H1 (cell line): ENCODE measurements at regions not wholly inside any gene's neighbourhood (a gene's known extent, or its start where the extent isn't known, plus 50 kb on each side); places are given as distances from the start of the nearest gene placed in this dataset.

ENCODE experiments used
- CTCF ChIA-PET: fragments of 300-600 bp; sonication (Branson Sonifier 250); formaldehyde crosslinking; loops from one replicate; lab custom pipeline; 2021; ENCODE audit not compliant: partially characterized antibody; lab: Charles Lee
- POLR2A ChIA-PET: fragments of 300-600 bp; sonication (Branson Sonifier 250); formaldehyde crosslinking; loops from one replicate; lab custom pipeline; 2021; ENCODE audit warnings: inconsistent platforms; ENCODE audit not compliant: partially characterized antibody; lab: Charles Lee
- DNase-seq, 2 experiments: peaks; one replicate each; pipeline versions ENCODE4 v3.0.0 to v3.0.0-alpha.2; 2010 to 2022; ENCODE audit warnings: low spot score in 2 of 2, low read depth in 1 of 2, mixed read lengths in 1 of 2
- FAIRE-seq: peaks from 2 replicates; lab custom pipeline; 2011; peaks lifted over from hg19 to GRCh38; lab: Jason Lieb, UNC
- H2AFZ ChIP-seq: 2 replicates; pipeline ENCODE4 v1.8.1; 2012; ENCODE audit warnings: low read length, inconsistent platforms
- H2AK5ac ChIP-seq: 2 replicates; pipeline ENCODE4 v1.6.1; 2013; ENCODE audit warnings: low read depth, low read length
- H2BK120ac ChIP-seq: replicated peaks from 2 replicates; pipeline ENCODE3; 2013; ENCODE audit warnings: low read depth, low read length, inconsistent platforms
- H2BK12ac ChIP-seq: 2 replicates; pipeline ENCODE4 v1.6.1; 2013; ENCODE audit warnings: low read depth, low read length
- H2BK15ac ChIP-seq: 2 replicates; pipeline ENCODE4 v1.6.1; 2013; ENCODE audit warnings: low read length
- H2BK20ac ChIP-seq: 2 replicates; pipeline ENCODE4 v1.6.1; 2013; ENCODE audit warnings: low read length
- H2BK5ac ChIP-seq: 2 replicates; pipeline ENCODE4 v1.6.1; 2013; ENCODE audit warnings: low read depth, low read length
- H3K14ac ChIP-seq: 2 replicates; pipeline ENCODE4 v1.6.1; 2013; ENCODE audit warnings: inconsistent platforms; ENCODE audit not compliant: insufficient read length
- H3K18ac ChIP-seq: 2 replicates; pipeline ENCODE4 v1.6.1; 2013; ENCODE audit warnings: low read length; ENCODE audit errors: extremely low read depth
- H3K23ac ChIP-seq: 2 replicates; pipeline ENCODE4 v1.6.1; 2013; ENCODE audit warnings: inconsistent platforms; ENCODE audit not compliant: insufficient read length
- H3K23me2 ChIP-seq: 2 replicates; pipeline ENCODE4 v1.6.1; 2013; ENCODE audit warnings: low read depth, low read length
- H3K27ac ChIP-seq: 2 replicates; pipeline ENCODE4 v1.6.1; 2011; ENCODE audit warnings: low read depth, low read length, inconsistent platforms
- H3K27me3 ChIP-seq, 4 experiments: replicated peaks in 1 of 4; 1 replicate in 1 of 4; 2 replicates in 3 of 4; pipeline versions ENCODE4 v1.6.1 to v1.8.1; 2011 to 2013; ENCODE audit warnings: low read length in 3 of 4, mild to moderate bottlenecking in 3 of 4, inconsistent platforms in 2 of 4, mixed read lengths in 2 of 4, moderate library complexity in 1 of 4; ENCODE audit not compliant: control insufficient read depth in 3 of 4, insufficient read depth in 3 of 4; ENCODE audit errors: extremely low read depth in 1 of 4
- H3K36me3 ChIP-seq, 4 experiments: 2 replicates each; pipeline versions ENCODE4 v1.6.1 to v1.8.1; 2011 to 2013; ENCODE audit warnings: mild to moderate bottlenecking in 4 of 4, low read length in 3 of 4, moderate library complexity in 2 of 4, control low read depth in 1 of 4, inconsistent platforms in 1 of 4; ENCODE audit not compliant: insufficient read depth in 4 of 4, control insufficient read depth in 2 of 4
- H3K4ac ChIP-seq: replicated peaks from 2 replicates; pipeline ENCODE3; 2013; ENCODE audit warnings: low read length, low read depth, mixed read lengths, inconsistent platforms; ENCODE audit not compliant: insufficient read length
- H3K4me1 ChIP-seq, 4 experiments: replicated peaks in 1 of 4; 1 replicate in 1 of 4; 2 replicates in 3 of 4; pipeline versions ENCODE4 v1.6.1 to v1.8.1; 2011 to 2013; ENCODE audit warnings: low read length in 3 of 4, inconsistent platforms in 2 of 4, mixed read lengths in 1 of 4; ENCODE audit not compliant: insufficient read depth in 4 of 4, control insufficient read depth in 3 of 4
- H3K4me2 ChIP-seq, 2 experiments: 2 replicates each; pipeline versions ENCODE4 v1.6.1 to v1.8.1; 2011 to 2013; ENCODE audit warnings: low read depth in 2 of 2, low read length in 2 of 2, control low read depth in 1 of 2, inconsistent platforms in 1 of 2, mild to moderate bottlenecking in 1 of 2; ENCODE audit not compliant: insufficient read depth in 1 of 2
- H3K4me3 ChIP-seq, 4 experiments: fragments of 200-600, 300-600 bp in 1 of 4; sonication (generic), shearing (Covaris generic), sonication (Bioruptor Twin) in 1 of 4; 2 replicates each; pipeline versions ENCODE4 v1.5.1 to v1.8.1; 2011 to 2016; ENCODE audit warnings: low read length in 4 of 4, low read depth in 3 of 4, control low read depth in 2 of 4, inconsistent platforms in 2 of 4, mild to moderate bottlenecking in 2 of 4, mixed read lengths in 1 of 4, moderate library complexity in 1 of 4; ENCODE audit not compliant: insufficient read depth in 2 of 4; ENCODE audit errors: extremely low read depth in 1 of 4
- H3K56ac ChIP-seq: replicated peaks from 2 replicates; pipeline ENCODE3; 2013; ENCODE audit warnings: low read depth, mild to moderate bottlenecking, mixed read lengths, low read length, inconsistent platforms; ENCODE audit not compliant: insufficient read length
- H3K79me1 ChIP-seq: 2 replicates; pipeline ENCODE4 v1.6.1; 2013; ENCODE audit warnings: low read depth, low read length, control low read depth
- H3K79me2 ChIP-seq, 2 experiments: 2 replicates each; pipeline versions ENCODE4 v1.6.1 to v1.8.1; 2012 to 2013; ENCODE audit warnings: low read length in 2 of 2, mild to moderate bottlenecking in 2 of 2, inconsistent platforms in 1 of 2; ENCODE audit not compliant: insufficient read depth in 2 of 2, control insufficient read depth in 1 of 2
- H3K9ac ChIP-seq, 4 experiments: replicated peaks in 1 of 4; 1 replicate in 1 of 4; 2 replicates in 3 of 4; pipeline versions ENCODE4 v1.6.1 to v1.8.1; 2011 to 2013; ENCODE audit warnings: low read depth in 3 of 4, low read length in 3 of 4, control low read depth in 2 of 4, mild to moderate bottlenecking in 2 of 4, moderate library complexity in 2 of 4, inconsistent platforms in 1 of 4; ENCODE audit errors: extremely low read depth in 1 of 4
- H3K9me3 ChIP-seq, 2 experiments: 2 replicates each; pipeline versions ENCODE4 v1.6.1 to v1.8.1; 2012 to 2013; ENCODE audit warnings: mild to moderate bottlenecking in 2 of 2, moderate library complexity in 2 of 2, control low read depth in 1 of 2, inconsistent platforms in 1 of 2, low read depth in 1 of 2, low read length in 1 of 2, mixed read lengths in 1 of 2; ENCODE audit not compliant: insufficient read depth in 2 of 2
- H4K20me1 ChIP-seq, 2 experiments: replicated peaks in 1 of 2; 2 replicates each; pipeline versions ENCODE3 to v1.8.1; 2011 to 2013; ENCODE audit warnings: inconsistent platforms in 2 of 2, low read length in 2 of 2, mild to moderate bottlenecking in 1 of 2; ENCODE audit not compliant: insufficient read depth in 2 of 2, control insufficient read depth in 1 of 2
- H4K5ac ChIP-seq: 2 replicates; pipeline ENCODE4 v1.6.1; 2013; ENCODE audit warnings: low read length, low read depth, mixed read lengths, inconsistent platforms; ENCODE audit not compliant: insufficient read length
- H4K8ac ChIP-seq: 2 replicates; pipeline ENCODE4 v1.8.0; 2013; ENCODE audit warnings: mild to moderate bottlenecking, moderate library complexity, low read length, inconsistent platforms; ENCODE audit not compliant: insufficient read depth; ENCODE audit errors: extremely low read depth
- H4K91ac ChIP-seq: replicated peaks from 2 replicates; pipeline ENCODE3; 2013; ENCODE audit warnings: low read length, mixed read lengths, inconsistent platforms; ENCODE audit not compliant: insufficient read length
- HDAC6 ChIP-seq: IDR thresholded peaks from one replicate; pipeline ENCODE4 v1.7.1; 2012; ENCODE audit warnings: low read depth, mild to moderate bottlenecking, inconsistent platforms, low read length, moderate library complexity
- SIN3A ChIP-seq, 2 experiments: IDR thresholded peaks in 1 of 2; conservative IDR thresholded peaks in 1 of 2; 2 replicates each; pipeline ENCODE4 v1.6.1; 2011 to 2012; ENCODE audit warnings: low read length in 2 of 2, improper control_type of control experiment in 1 of 2, low read depth in 1 of 2, mild to moderate bottlenecking in 1 of 2
- SP2 ChIP-seq: IDR thresholded peaks from 2 replicates; pipeline ENCODE4 v1.6.1; 2012; ENCODE audit warnings: mild to moderate bottlenecking, low read length, inconsistent platforms
- TAF7 ChIP-seq: optimal IDR thresholded peaks from 2 replicates; pipeline ENCODE3; 2011; ENCODE audit warnings: low read depth, mild to moderate bottlenecking, inconsistent platforms, low read length, moderate library complexity, borderline replicate concordance
- WGBS, 2 experiments: shearing (Covaris generic) in 1 of 2; methylation state at CpG; one replicate each; pipeline versions ENCODE4 v1.1.6 to v1.1.7; 2013 to 2015; ENCODE audit warnings: low lambda C conversion rate in 2 of 2, mixed read lengths in 2 of 2, inconsistent platforms in 1 of 2, low coverage in 1 of 2, missing lambda C conversion rate in 1 of 2; ENCODE audit not compliant: insufficient replicate concordance in 2 of 2, insufficient coverage in 1 of 2, insufficient read length in 1 of 2; ENCODE audit errors: extremely low coverage in 1 of 2, missing lambda C conversion rate in 1 of 2; 5-methylcytosine and 5-hydroxymethylcytosine counted together
- TF ChIP-seq, protein P1 (sequence below): IDR thresholded peaks from 2 replicates; pipeline ENCODE4 v1.6.1; 2012; ENCODE audit warnings: inconsistent platforms

DNA sequence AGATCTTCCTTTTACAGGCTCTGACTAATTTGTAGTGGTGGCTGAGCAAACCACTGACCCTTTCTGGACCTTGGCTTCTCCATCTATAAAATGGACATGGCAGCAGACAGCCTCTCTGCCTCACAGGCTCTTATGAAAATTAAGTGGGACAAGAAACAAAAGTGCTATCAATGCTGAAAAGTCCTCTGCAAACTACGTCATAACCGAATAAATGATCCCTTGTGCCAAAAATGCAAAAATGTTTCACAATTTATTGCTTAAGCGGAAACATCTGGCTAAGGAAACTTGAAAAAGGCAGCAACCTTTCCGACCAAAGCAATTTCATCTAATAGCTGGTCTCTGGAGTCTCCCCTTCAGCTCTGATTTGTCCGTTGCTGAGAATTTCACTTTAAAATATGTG is 108.5 kb upstream of the PLXNC1 start:
- Histone ChIP-seq H3K36me3 (no peaks in the 10 kb centered on the region), H2BK120ac (no peak overlapping the region), H3K27ac (no peak overlapping the region), H4K5ac (no peak overlapping the region), H3K56ac (no peak overlapping the region), H3K4ac (no peak overlapping the region), H2BK20ac (no peak overlapping the region), H3K23ac (no peak overlapping the region), H2BK15ac (no peak overlapping the region), H2AFZ (no peak overlapping the region), H3K4me2 (no peak overlapping the region), H2AK5ac (no peak overlapping the region), H3K9ac (no peak overlapping the region), H4K91ac (no peak overlapping the region), H2BK12ac (no peak overlapping the region), H3K79me2 (no peaks in the 10 kb centered on the region), H3K14ac (no peak overlapping the region), H4K8ac (no peak overlapping the region), H3K27me3 (no peaks in the 10 kb centered on the region), H4K20me1 (no peaks in the 10 kb centered on the region), H3K4me1 (peaks cover 0 to 2% (median 0%) of the 10 kb centered on the region in 4 experiments; a peak in 2 of 7 replicates), H3K9me3 (peaks cover 7% of the 10 kb centered on the region in 2 experiments; a peak in 2 of 4 replicates), H3K79me1 (no peaks in the 10 kb centered on the region), H2BK5ac (no peak overlapping the region), H3K18ac (no peak overlapping the region), H3K4me3 (no peak overlapping the region), H3K23me2 (no peaks in the 10 kb centered on the region)
- DNase-seq = no peak
- ChIA-PET CTCF (interaction anchor here (0.6 to 2.0 kb wide), 3 partner anchors 62 to 960 kb away, joined by 3 to 9 read pairs (median 3); no protein-coding TSS in a partner anchor), POLR2A (no interaction called here)
- FAIRE-seq = no peak
- 85% methylated on average over 5 of the region's 5 CpGs; no CpG with 5 or more reads in 1 of the 2 experiments for WGBS, 2 experiments
- TF ChIP-seq SP2 (no peak), TAF7 (no peak), HDAC6 (no peak), SIN3A (conservative IDR thresholded peaks at IDR 0.05 in 1 of 2, IDR thresholded peaks at IDR 0.05 in 1 of 2; ENCODE audit: low read depth in 1 of 2, low read length in 2 of 2) (no peak)
- TF ChIP-seq, protein P1, sequence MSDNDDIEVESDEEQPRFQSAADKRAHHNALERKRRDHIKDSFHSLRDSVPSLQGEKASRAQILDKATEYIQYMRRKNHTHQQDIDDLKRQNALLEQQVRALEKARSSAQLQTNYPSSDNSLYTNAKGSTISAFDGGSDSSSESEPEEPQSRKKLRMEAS = no peak
